SK-N-DZ (cell line): ENCODE measurements at regions not wholly inside any gene's neighbourhood (a gene's known extent, or its start where the extent isn't known, plus 50 kb on each side); places are given as distances from the start of the nearest gene placed in this dataset.
"Not testable (repeated sequence)": the region's sequence is repeated elsewhere in the genome, so short reads cannot be mapped to it uniquely, and the experiment has no call there.

ENCODE experiments used
- DNase-seq: peaks from one replicate; pipeline ENCODE4 v3.0.0-alpha.2; 2015; ENCODE audit warnings: low spot score

DNA sequence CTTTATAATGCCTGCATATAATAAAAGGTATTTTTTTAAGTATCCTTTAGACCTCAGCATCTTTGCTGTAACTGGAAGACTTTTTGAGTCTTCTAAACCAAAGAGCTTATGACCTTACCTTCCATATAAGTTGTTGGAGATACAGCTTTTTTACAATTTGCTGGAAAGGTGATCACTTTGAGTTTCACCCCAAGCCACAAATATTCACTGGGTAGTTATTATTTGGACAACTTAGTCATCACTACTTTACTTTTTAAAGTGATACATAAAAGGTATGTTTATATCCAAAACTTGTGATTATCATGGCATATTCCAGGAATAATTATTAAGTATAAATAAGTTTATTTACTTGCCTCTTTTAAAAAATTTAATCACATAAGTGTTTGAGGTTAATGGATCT is 246.7 kb upstream of the NRIP1 start:
- no peak for DNase-seq

DNA sequence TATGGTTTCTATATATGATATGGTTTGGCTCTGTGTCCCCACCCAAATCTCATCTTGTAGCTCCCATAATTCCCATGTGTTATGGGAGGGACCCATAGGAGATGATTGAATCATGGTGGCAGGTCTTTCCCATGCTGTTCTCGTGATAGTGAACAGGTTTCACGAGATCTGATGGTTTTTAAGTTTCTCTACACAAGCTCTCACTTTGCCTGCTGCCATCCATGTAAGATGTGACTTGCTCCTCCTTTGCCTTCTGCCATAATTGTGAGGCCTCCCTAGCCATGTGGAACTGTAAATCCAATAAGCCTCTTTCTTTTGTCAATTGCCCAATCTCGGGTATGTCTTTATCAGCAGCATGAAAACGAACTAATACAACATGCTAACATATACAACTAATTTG is 252.2 kb upstream of the NRIP1 start:
- not testable (repeated sequence) for DNase-seq

DNA sequence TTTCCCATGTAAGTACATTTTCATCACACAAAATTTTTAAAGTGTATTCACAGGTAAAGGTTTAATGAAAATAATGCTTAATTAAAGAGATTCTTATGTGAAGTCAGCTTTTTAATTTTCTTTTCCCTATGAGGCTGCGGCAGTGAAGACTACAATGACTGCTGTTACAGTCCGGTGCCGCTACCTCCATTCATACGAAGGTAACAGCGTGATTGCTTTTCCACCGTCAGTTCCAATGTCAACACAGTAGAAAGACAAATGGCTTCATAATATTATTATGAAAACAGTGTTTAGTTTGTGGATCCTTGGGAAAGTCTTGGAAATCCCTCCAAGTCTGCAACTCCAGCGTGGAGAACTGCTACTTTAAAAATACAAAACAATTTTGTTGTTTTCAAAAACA is 254.9 kb upstream of the NRIP1 start:
- DNase-seq = no peak

DNA sequence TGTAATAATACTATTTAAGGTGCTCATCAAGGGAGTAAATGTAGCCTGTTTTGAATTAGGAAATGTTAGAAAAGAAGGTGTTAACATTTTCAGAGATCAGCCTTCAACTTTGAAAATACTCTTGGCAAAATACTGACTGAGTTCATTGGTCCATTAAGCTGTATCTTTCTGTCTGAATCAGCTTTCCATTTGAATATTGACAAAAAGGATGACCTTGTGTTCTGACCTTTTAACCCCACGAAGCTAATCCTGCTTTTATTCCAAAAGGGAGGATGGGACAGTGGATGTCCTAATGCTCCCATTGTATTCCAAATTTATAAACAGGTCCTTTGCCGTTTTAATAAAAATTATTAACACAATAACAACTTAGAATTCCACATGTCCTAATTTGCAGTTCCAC is 259.7 kb upstream of the NRIP1 start:
- DNase-seq = no peak

DNA sequence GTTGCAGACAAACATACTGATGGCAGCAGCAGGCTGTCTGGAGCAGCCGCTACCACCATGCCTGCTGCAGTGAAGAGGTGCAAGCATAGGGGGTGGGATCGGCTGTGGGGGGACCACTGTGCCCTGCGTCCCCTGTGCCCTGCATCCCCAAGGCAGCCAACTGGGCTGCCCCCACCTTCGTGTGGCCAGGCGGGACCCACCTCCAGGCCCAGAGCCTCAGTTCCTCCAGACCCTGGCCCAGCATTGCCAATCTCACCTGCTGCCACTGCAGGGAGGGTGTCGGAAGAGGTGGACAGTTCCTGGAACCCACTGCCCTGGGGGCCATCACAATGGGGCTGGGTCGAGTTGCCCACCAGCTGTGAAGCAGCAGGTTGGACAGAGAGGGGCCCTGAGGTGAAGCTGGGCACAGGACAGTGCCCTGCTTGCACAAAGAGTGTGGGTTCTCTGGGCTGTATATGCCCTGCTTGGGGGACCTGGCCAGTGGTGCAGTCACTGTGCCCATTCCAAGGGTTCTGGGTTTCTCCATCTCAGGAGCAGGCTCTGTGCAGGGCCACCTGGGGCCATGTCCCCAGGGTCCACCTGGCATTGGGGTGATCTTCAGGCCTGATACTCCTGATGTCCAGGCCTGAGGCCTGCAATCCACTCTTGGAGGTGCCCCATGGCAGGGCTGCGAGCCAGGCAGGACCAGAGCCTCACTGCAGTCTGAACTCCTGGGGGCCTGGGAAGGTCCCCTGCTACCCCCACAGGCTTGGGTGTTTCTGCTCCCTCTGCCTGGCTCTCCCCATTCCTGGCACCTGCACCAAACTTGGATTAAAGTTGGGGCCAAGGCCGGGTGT is 261.4 kb upstream of the NRIP1 start:
- no peak for DNase-seq

DNA sequence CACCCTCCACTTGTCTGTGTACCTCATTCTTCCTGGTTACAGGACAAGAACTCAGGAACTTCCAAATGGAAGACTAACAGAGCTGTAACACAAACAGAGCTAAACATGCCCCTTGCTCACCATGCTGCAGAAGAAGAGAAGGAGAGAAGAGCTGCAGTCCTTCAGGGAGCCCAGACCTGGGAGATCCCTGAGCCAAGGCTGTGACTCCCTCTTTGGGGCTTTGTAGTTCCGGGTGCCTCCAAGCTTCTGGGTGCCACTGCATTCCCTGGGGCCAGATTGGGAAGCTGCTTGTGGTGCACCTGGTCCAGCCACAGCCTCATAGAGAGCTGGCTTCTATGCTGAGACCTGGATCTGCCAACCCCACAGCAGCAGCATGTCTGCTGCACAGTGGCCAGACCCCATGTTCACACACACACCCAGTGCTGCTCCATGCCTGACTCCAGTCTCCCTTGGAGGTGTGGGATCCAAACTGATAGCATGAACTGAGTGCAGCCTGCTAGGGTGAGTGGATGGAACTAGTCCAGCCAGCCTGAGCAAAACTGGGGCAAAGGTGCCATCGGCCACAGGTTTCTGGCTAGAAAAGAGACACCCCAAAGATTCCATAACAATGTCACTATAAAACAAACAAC is 263.0 kb upstream of the NRIP1 start:
- DNase-seq = no peak

DNA sequence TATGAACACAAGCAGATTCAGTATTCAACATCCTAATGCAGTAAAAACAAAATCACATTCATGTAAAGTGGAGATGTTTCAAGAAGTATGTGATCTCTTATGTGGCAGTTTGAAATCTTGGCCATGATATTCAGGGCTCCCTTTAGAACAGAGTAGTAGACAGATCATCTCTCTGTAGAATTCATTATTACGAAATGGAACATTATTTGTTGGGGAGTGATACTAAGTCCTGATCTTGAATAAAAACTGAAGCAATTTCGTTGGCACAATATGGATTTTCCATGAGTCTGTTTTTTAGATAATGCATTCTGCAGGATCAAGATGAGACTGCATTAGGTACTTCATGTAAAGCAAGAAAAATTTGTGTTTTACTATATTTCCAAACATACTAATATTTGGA is 264.4 kb upstream of the NRIP1 start:
- no peak for DNase-seq

DNA sequence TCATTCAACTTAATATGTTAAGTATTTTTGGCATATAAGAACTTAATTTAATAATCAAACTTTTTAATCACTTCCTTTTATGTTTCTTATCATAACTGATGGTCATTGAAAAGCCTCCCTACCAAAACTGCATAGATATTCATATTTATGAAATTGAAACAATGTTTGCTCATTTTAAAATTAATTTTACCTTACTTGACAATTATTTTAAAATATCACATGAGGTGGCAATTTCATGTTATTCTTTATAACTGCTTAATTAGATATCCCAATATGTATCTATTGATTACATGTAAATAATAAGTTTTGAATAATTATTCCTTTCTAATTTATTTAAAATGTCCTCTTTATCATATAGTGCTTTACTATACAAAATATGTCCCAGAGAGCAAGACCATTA is 266.1 kb upstream of the NRIP1 start:
- no peak for DNase-seq

DNA sequence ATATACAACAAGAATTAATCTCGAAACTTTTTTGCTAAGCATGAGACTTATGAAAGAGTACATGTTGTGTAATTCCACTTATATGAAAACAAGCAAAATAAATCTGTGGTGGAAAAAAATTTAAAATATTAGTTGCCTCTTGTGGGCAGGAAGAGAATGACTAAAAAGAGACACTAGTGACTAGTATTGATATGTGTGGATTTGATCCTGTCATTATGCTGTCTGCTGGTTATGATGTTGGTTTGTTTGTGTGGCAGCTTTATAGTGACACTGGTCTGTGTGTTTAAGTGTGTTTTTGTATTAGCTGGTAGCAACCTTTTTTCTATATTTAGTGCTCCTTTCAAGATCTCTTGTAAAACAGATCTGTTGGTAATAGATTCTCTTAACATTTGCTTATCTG is 267.8 kb upstream of the NRIP1 start:
- DNase-seq = no peak

DNA sequence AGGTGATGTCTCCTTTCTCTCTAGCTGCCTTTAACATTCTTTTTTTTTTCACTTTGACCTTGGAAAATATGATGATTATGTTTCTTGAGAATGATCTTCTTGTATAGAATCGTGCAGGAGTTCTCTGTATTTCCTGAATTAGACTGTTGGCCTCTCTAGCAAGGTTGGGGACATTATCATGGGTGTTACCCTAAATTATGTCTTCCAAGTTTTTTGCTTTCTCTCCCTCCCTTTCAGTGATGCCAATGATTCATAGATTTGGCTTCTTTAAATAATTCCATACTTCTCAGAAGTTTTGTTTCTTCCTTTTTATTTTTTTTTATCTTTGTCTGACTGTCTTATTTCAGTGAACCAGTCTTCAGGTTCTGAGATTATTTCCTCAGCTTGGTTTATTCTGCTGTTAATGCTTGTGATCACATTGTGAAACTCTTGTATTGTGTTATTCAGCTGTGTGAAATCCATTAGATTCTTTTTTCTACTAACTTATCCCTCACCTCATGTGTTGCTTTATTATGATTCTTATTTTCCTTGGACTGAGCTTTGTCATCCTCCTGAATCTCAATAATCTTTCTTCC is 268.4 kb upstream of the NRIP1 start:
- DNase-seq = no peak

DNA sequence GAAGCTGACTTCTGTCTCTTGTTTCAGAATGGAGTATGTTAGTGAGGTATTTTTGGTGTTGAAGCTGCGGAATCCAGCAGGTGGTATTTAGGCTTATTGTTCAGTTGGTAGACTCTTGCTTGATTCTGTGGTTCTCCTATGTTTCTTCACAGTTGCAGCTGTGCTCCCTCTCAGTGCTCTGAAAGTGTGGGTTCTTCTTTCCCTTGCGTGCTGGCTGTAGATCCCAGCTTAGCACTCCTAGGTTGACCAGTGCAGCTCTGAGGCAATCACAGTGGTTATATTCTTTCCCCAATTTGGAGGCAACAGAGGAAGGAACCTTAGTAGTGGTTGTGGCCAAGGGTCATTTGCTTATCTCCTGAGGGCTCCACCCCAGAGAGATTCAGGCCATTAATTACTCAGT is 269.2 kb upstream of the NRIP1 start:
- DNase-seq = no peak

DNA sequence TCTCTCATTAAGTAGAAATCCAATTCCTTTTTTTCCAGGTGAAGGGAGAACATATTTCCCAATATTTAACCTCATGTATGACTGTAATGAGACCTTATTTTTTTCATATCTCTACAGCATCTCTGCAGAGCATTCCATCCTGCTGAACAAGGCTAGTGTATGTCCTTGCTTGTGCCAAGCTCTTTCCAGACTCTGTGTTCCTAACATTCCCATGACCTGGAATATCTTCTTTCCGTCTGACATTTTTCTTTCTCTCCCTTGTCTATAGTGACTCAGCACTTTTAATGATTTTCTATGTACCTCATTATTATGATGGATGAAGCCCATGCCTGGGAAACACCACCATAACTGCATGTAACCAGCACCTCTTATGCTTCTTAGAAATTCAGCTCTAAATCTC is 278.3 kb upstream of the NRIP1 start:
- no peak for DNase-seq

DNA sequence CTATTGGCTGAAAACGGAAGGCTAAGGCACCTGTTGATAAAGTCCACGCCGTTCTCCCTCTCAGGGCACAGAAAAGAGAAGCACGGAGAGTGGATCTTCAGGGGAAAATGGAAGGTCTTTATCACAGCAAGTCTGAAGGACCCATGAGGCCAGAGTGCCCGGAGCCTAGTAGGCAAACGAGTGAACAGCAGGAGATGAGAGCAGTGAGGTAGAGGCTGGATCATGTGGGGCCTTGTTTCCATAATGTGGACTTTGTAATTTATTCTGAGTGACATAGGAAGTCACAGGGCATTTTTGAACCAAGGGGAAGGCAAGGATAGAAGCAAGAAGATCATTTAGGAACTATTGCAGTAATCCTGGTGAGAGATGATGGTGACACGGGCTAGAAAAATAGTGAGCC is 287.2 kb upstream of the NRIP1 start:
- DNase-seq = no peak

DNA sequence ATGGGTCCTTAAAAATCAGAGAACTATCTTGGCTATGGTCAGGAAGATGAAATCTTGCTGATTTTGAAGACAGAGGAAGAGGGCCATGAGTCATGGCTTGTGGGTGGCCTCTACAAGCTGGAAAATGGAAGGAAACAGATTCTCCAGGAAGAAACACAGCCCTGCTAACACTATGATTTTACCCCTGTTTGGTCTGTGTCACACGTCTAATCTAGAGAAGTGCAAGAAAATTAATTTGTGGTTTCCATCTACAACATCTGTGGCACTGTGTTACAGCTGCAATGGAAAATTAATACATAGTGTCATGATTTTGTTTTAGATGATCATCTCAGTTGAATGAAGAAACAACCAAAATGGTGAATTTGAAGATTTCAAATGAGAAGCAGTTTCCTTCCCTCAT is 288.7 kb upstream of the NRIP1 start:
- no peak for DNase-seq

DNA sequence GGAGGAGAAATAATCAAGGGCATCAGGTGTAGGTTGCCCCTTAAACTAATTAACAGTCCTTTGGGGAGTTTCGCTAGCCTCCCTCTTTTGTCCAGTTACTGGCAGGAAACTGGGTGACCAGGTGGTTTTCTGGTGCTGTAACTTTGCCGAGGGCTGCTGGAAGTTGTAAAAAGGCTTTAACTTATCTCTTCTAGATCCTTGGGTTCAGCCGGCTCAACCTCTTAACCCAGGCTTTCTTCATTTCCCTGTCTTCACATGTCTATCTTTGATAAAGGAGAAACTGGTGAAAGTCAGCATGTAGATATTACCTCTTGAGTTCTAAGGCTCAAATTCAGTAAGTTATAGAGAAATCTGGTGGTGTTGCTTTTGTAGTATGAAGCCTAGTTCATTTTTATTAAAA is 289.7 kb upstream of the NRIP1 start:
- DNase-seq = no peak

DNA sequence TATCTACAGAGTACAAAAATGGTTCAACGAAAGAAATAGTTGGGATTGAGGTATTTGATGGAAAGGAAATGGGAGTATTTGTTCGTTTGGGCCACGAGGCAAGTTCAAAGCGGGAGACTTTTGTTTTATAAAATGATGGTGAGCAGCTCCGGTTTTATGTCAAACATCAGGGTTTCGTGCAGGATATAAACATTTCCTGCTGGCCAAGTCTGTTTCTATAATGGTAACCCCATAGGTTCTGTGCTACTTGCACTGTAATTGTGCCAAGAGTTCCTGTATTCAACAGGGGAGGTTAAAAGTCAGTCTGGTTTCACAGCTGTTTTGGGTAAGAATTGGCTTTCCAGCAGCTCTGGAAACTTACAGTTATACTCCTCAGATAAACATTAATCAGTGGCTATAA is 290.3 kb upstream of the NRIP1 start:
- no peak for DNase-seq

DNA sequence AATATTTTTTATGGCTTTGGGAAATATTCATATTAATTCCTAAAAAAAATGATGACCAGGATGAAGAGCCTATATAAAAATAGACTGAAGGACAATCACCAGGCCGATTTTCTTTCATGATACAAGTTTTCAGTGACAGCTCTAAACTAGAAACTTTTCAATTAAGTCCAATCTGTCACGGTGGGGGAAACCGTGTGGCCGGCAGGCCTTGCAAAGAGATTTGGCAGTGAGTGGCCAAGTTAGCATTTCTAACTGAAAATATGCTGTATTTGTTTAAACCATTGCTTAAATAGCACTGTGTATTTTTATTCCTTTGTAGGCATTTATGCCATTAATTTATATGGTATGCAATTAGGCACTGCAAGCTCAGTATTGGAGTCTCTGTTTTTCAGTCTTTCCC is 294.5 kb upstream of the NRIP1 start:
- DNase-seq = no peak

DNA sequence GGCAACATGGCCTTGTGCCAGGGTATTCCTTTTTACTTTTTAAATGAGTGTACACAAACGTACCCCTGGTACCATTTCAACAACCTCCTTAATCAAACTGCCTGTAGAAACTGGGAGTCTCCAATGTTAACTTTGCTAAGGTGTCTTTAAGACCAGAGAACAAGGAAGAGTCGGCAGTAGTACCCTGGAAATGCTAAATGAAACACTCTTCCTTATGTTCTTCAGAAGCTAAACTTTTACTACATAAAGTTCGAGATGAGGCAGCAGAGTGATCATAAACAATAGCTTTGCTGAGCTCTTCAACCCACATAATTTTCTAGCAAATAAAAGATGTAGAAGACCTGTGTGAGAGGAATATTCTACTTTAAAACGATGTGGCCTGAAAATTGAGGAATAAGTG is 297.7 kb upstream of the NRIP1 start:
- no peak for DNase-seq

DNA sequence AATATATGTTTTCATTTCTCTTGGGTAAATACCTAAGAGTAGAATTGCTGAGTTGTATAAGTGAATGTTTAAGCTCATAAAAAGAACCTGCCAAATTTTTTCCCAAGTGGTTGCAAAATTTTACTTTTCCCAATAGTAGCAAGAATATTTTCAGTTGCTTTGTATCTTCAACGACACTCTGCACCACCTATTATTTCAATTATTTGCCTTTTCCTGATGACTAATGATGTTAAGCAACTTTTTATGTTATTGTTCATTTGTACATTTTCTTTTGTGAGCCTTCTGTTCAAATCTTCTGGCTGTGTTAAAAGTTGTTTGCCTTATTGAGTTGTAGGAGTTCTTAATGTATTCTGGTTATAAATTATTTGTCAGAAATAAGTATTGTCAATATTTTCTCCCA is 299.1 kb upstream of the NRIP1 start:
- DNase-seq = no peak

DNA sequence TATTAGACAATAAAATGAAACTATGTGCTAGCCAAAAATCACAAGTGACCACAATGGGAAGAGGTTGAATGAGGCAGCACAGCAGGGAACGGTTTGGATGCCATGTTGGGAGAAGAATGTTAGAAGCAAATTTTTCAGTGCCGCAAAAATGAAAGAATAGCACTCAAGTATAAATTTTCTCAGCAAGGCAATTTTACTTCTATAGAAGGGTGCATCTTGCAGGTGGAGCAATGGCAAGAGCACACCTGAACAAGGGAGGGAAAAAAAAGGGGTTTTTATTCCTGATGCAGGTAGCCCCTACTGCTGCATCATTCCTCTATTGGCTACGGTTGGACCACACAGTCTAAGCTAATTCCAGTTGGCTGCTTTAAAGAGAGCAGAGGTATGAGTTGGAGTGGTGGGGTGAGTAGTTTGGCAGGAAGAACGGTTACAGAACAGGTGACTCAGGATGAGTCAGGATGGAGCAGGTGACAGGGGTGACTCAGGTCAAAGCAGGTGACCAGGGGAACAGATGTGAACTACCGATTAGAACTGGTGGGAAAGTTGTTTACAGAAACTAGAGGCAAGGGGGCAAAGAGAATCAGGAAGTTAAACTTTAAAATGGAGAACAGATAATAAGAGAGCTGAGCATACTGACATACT is 301.1 kb upstream of the NRIP1 start:
- no peak for DNase-seq

DNA sequence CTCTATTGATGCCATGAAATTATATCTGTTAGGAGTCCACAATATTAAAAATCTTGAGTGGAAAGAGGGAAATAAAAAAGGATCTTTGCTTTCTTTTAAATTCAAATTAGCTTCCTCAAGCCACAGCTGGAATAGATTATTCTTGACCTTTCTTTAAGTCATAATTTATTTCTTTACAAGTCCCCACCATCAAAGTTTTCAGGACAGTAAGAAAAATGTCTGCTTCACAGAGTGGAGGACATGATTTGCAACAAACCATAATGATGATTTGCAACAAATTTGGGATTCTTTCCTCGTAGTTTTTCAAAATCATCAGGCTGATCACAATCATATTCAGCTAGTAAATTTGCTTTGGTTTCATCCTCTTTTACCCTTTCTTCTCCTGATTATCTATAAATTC is 301.8 kb upstream of the NRIP1 start:
- no peak for DNase-seq

DNA sequence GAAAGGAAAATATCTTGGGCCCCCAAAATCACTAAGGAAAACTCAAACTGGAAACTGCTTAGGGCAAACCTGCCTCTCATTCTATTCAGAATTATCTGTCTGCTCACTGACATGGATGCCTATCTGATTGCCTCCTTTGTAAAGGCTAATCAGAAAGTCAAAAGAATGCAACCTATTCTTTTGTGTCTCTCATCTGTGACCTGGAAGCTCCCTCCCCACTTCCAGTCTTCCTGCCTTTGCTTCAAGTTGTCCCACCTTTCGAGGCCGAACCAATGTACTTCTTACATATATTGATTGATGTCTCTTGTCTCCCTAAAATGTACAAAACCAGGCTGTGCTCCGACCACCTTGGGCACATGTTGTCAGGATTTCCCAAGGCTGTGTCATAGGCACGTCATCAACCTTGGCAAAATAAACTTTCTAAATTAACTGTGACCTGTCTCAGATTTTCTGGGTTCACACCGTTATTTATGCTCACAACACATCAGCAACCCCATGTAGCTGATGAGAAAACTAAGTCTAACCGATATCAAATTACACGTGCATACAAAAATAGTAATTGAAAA is 302.3 kb upstream of the NRIP1 start:
- no peak for DNase-seq
